NCI-H226 (cell line): ENCODE measurements at regions not wholly inside any gene's neighbourhood (a gene's known extent, or its start where the extent isn't known, plus 50 kb on each side); places are given as distances from the start of the nearest gene placed in this dataset.

ENCODE experiments used
- DNase-seq: peaks from one replicate; pipeline ENCODE4 v3.0.0-alpha.2; 2015

- no peak for DNase-seq
Observed at GRCh38 chr17:79273660-79274059, 199.0 kb downstream of the ENGASE start.

- DNase-seq: no peak
Observed at GRCh38 chr17:79272666-79273219, 198.1 kb downstream of the ENGASE start.

GRCh38 chr17:79272220-79272619 lies 197.6 kb downstream of the ENGASE start:
- no peak for DNase-seq

GRCh38 chr17:79269620-79270019 lies 195.0 kb downstream of the ENGASE start:
- DNase-seq: no peak

- DNase-seq: no peak
Observed at GRCh38 chr17:79263191-79263590, 188.6 kb downstream of the ENGASE start.

- no peak for DNase-seq
Observed at GRCh38 chr17:79262624-79263023, 188.0 kb downstream of the ENGASE start.

- DNase-seq: no peak
Observed at GRCh38 chr17:79261355-79262072, 186.9 kb downstream of the ENGASE start.

GRCh38 chr17:79258843-79259242 lies 184.2 kb downstream of the ENGASE start:
- no peak for DNase-seq

GRCh38 chr17:79258041-79258440 lies 183.4 kb downstream of the ENGASE start:
- no peak for DNase-seq

GRCh38 chr17:79255926-79256585 lies 181.4 kb downstream of the ENGASE start:
- DNase-seq: no peak

- DNase-seq: no peak
Observed at GRCh38 chr17:79255456-79255855, 180.8 kb downstream of the ENGASE start.

GRCh38 chr17:79255046-79255445 lies 180.4 kb downstream of the ENGASE start:
- no peak for DNase-seq

- DNase-seq: no peak
Observed at GRCh38 chr17:79252886-79253285, 178.3 kb downstream of the ENGASE start.

- DNase-seq: no peak
Observed at GRCh38 chr17:79251824-79252223, 177.2 kb downstream of the ENGASE start.

- no peak for DNase-seq
Observed at GRCh38 chr17:79249929-79250521, 175.4 kb downstream of the ENGASE start.

- DNase-seq: no peak
Observed at GRCh38 chr17:79248843-79249493, 174.3 kb downstream of the ENGASE start.

- no peak for DNase-seq
Observed at GRCh38 chr17:79246225-79247190, 171.9 kb downstream of the ENGASE start.

- no peak for DNase-seq
Observed at GRCh38 chr17:79244665-79245064, 170.0 kb downstream of the ENGASE start.

- DNase-seq: no peak
Observed at GRCh38 chr17:79243996-79244395, 169.4 kb downstream of the ENGASE start.

- DNase-seq: no peak
Observed at GRCh38 chr17:79243603-79243990, 169.0 kb downstream of the ENGASE start.

GRCh38 chr17:79242873-79243602 lies 168.4 kb downstream of the ENGASE start:
- no peak for DNase-seq
